Midbrain (tissue), 1 donor: ENCODE measurements at regions not wholly inside any gene's neighbourhood (a gene's known extent, or its start where the extent isn't known, plus 50 kb on each side); places are given as distances from the start of the nearest gene placed in this dataset.
A peak's percentile ranks its signal among the peaks of the same experiment; 100 is the strongest.

ENCODE experiments used
- DNase-seq: peaks from one replicate; lab custom pipeline; 2025; lab: John Stamatoyannopoulos, UW

GRCh38 chr5:145246961-145247744 lies 588.0 kb downstream of the PRELID2 start:
- DNase-seq, result no peak

- no peak for DNase-seq
These were observed 588.8 kb downstream of the PRELID2 start for GRCh38 chr5:145246379-145246778.

GRCh38 chr5:145245354-145245753 lies 589.8 kb downstream of the PRELID2 start:
- no peak for DNase-seq

- DNase-seq, result no peak
These were observed 590.4 kb downstream of the PRELID2 start for GRCh38 chr5:145244788-145245187.

GRCh38 chr5:145244251-145244650 lies 590.9 kb downstream of the PRELID2 start:
- DNase-seq, result no peak

GRCh38 chr5:145243016-145243415 lies 592.1 kb downstream of the PRELID2 start:
- DNase-seq, result no peak

- DNase-seq, result no peak
These were observed 592.6 kb downstream of the PRELID2 start for GRCh38 chr5:145242551-145242950.

- peak; percentile 31 for DNase-seq
These were observed 597.3 kb downstream of the PRELID2 start for GRCh38 chr5:145237843-145238242.

- DNase-seq, result no peak
These were observed 598.2 kb downstream of the PRELID2 start for GRCh38 chr5:145236983-145237382.

GRCh38 chr5:145236127-145236526 lies 599.0 kb downstream of the PRELID2 start:
- no peak for DNase-seq

GRCh38 chr5:145233461-145233860 lies 601.7 kb downstream of the PRELID2 start:
- no peak for DNase-seq

GRCh38 chr5:145230781-145231180 lies 604.4 kb downstream of the PRELID2 start:
- DNase-seq, result no peak

GRCh38 chr5:145228564-145228963 lies 606.6 kb downstream of the PRELID2 start:
- no peak for DNase-seq

GRCh38 chr5:145227881-145228280 lies 607.3 kb downstream of the PRELID2 start:
- no peak for DNase-seq

- no peak for DNase-seq
These were observed 608.4 kb downstream of the PRELID2 start for GRCh38 chr5:145226726-145227125.

GRCh38 chr5:145225529-145225928 lies 609.6 kb downstream of the PRELID2 start:
- DNase-seq, result no peak

GRCh38 chr5:145223582-145223981 lies 611.6 kb downstream of the PRELID2 start:
- DNase-seq, result no peak

- no peak for DNase-seq
These were observed 612.5 kb downstream of the PRELID2 start for GRCh38 chr5:145222622-145223021.

- no peak for DNase-seq
These were observed 613.7 kb downstream of the PRELID2 start for GRCh38 chr5:145221416-145221815.

GRCh38 chr5:145220481-145220880 lies 614.7 kb downstream of the PRELID2 start:
- no peak for DNase-seq

- DNase-seq, result no peak
These were observed 616.2 kb downstream of the PRELID2 start for GRCh38 chr5:145218982-145219381.

- no peak for DNase-seq
These were observed 617.1 kb downstream of the PRELID2 start for GRCh38 chr5:145218019-145218418.

GRCh38 chr5:145210020-145210419 lies 625.1 kb downstream of the PRELID2 start:
- DNase-seq, result no peak

- no peak for DNase-seq
These were observed 629.6 kb downstream of the PRELID2 start for GRCh38 chr5:145205546-145205945.
